SK-N-SH (cell line): ENCODE measurements at regions not wholly inside any gene's neighbourhood (a gene's known extent, or its start where the extent isn't known, plus 50 kb on each side); places are given as distances from the start of the nearest gene placed in this dataset.

Experiments
- CHD2 ChIP-seq: fragments of 150-350 bp; IDR thresholded peaks from 2 replicates; pipeline ENCODE4 v1.6.1; 2018; ENCODE audit warnings: low read length; ENCODE audit not compliant: partially characterized antibody
- CTCF ChIP-seq: fragments of 200-600 bp; sonication (generic); IDR thresholded peaks from 2 replicates; pipeline ENCODE4 v1.6.1; 2017; ENCODE audit warnings: antibody characterized with exemption, mild to moderate bottlenecking, moderate library complexity
- FOXJ3 ChIP-seq: sonication (generic); formaldehyde crosslinking; IDR thresholded peaks from 2 replicates; pipeline ENCODE4 v1.5.1; 2020; ENCODE audit warnings: mild to moderate bottlenecking, missing genetic modification reagents
- GABPA ChIP-seq: IDR thresholded peaks from 2 replicates; pipeline ENCODE4 v1.4.0; 2012; ENCODE audit warnings: low read depth, mild to moderate bottlenecking
- JUND ChIP-seq: IDR thresholded peaks from 2 replicates; pipeline ENCODE4 v1.4.0; 2012
- MAX ChIP-seq: IDR thresholded peaks from 2 replicates; pipeline ENCODE4 v1.4.0; 2012; ENCODE audit warnings: low read depth
- NFIC ChIP-seq: IDR thresholded peaks from 2 replicates; pipeline ENCODE4 v1.4.0; 2012; ENCODE audit warnings: borderline replicate concordance
- NRF1 ChIP-seq: IDR thresholded peaks from 2 replicates; pipeline ENCODE4 v1.6.1; 2012; ENCODE audit warnings: low read depth, mild to moderate bottlenecking, low read length
- POLR2AphosphoS5 ChIP-seq: IDR thresholded peaks from 2 replicates; pipeline ENCODE4 v1.6.1; 2012; ENCODE audit warnings: low read depth, low read length
- USF2 ChIP-seq: fragments of 150-350 bp; IDR thresholded peaks from 2 replicates; pipeline ENCODE4 v1.6.1; 2017; ENCODE audit warnings: antibody characterized with exemption, low read length, low read depth, borderline replicate concordance
- ZBTB33 ChIP-seq: IDR thresholded peaks from 2 replicates; pipeline ENCODE4 v1.4.0; 2012; ENCODE audit warnings: low read depth, borderline replicate concordance

GRCh38 chr4:128470492-128471053 lies 183.0 kb upstream of the PGRMC2 start:
- TF ChIP-seq GABPA (no peak), CHD2 (no peak), NRF1 (no peak), CTCF (no peak), JUND (no peak), ZBTB33 (no peak), FOXJ3 (CRISPR knock-in tag) (no peak), USF2 (no peak), POLR2AphosphoS5 (no peak), NFIC (no peak), MAX (no peak)
